Neural cell (in vitro differentiated cells): ENCODE measurements at regions not wholly inside any gene's neighbourhood (a gene's known extent, or its start where the extent isn't known, plus 50 kb on each side); places are given as distances from the start of the nearest gene placed in this dataset.

Experiments
- H2AFZ ChIP-seq: fragments of 200-600, 300-800 bp; sonication (generic), shearing (Covaris generic); 2 replicates; pipeline ENCODE4 v1.6.0; 2014; ENCODE audit warnings: low read depth, mild to moderate bottlenecking, antibody characterized with exemption, low read length, moderate library complexity
- H3F3A ChIP-seq: fragments of 200-600 bp; shearing (Covaris generic); 2 replicates; pipeline ENCODE4 v1.6.1; 2016; ENCODE audit warnings: mild to moderate bottlenecking, moderate library complexity, mixed read lengths, antibody characterized with exemption, low read length; ENCODE audit not compliant: insufficient read depth, poor library complexity, severe bottlenecking
- H3K27ac ChIP-seq: fragments of 200-600, 300-800 bp; sonication (generic), shearing (Covaris generic); 2 replicates; pipeline ENCODE4 v1.5.1; 2014; ENCODE audit warnings: mild to moderate bottlenecking, low read length, moderate library complexity
- H3K27me3 ChIP-seq: fragments of 300-800, 200-600 bp; sonication (generic), shearing (Covaris generic); 2 replicates; pipeline ENCODE4 v1.6.0; 2014; ENCODE audit warnings: mild to moderate bottlenecking, low read depth, low read length, moderate library complexity; ENCODE audit not compliant: insufficient read depth
- H3K36me3 ChIP-seq: fragments of 300-800, 200-600 bp; sonication (generic), shearing (Covaris generic); 2 replicates; pipeline ENCODE4 v1.5.1; 2014; ENCODE audit warnings: mild to moderate bottlenecking, antibody characterized with exemption, low read length, moderate library complexity; ENCODE audit not compliant: insufficient read depth
- H3K4me2 ChIP-seq: fragments of 300-800, 200-600 bp; sonication (generic), shearing (Covaris generic); 2 replicates; pipeline ENCODE4 v1.6.0; 2014; ENCODE audit warnings: mild to moderate bottlenecking, low read length
- H3K4me3 ChIP-seq: fragments of 300-800, 200-600 bp; sonication (generic), shearing (Covaris generic); 2 replicates; pipeline ENCODE4 v1.5.1; 2014; ENCODE audit warnings: mild to moderate bottlenecking, low read length, moderate library complexity
- H3K79me2 ChIP-seq: fragments of 200-600 bp; shearing (Covaris generic); replicated peaks from 2 replicates; pipeline ENCODE4 v1.6.0; 2014; ENCODE audit warnings: mild to moderate bottlenecking, low read length, moderate library complexity; ENCODE audit not compliant: insufficient read depth
- H3K9ac ChIP-seq: fragments of 300-800, 200-600 bp; sonication (generic), shearing (Covaris generic); 2 replicates; pipeline ENCODE4 v1.6.1; 2016; ENCODE audit warnings: mild to moderate bottlenecking, low read length, mixed read lengths
- H3K9me2 ChIP-seq: fragments of 200-600 bp; shearing (Covaris generic); 2 replicates; pipeline ENCODE4 v1.6.1; 2016; ENCODE audit warnings: mild to moderate bottlenecking, low read length, mixed read lengths; ENCODE audit not compliant: insufficient read depth
- H3K9me3 ChIP-seq: fragments of 200-600, 300-800 bp; sonication (generic), shearing (Covaris generic); 2 replicates; pipeline ENCODE4 v1.6.1; 2016; ENCODE audit warnings: mild to moderate bottlenecking, mixed run types, low read length, moderate library complexity, mixed read lengths
- H4K20me1 ChIP-seq: fragments of 200-600 bp; shearing (Covaris generic); 2 replicates; pipeline ENCODE4 v1.6.1; 2016; ENCODE audit warnings: mild to moderate bottlenecking, mixed run types; ENCODE audit not compliant: insufficient read depth
- EP300 ChIP-seq: fragments of 450-650 bp; conservative IDR thresholded peaks from 2 replicates; pipeline ENCODE4 v1.6.1; 2014; ENCODE audit warnings: antibody characterized with exemption, mild to moderate bottlenecking, moderate library complexity; ENCODE audit not compliant: poor library complexity, severe bottlenecking
- EZH2 ChIP-seq: fragments of 200-600, 300-800 bp; shearing (Covaris generic), sonication (generic); IDR thresholded peaks from 2 replicates; pipeline ENCODE4 v1.6.1; 2014; ENCODE audit warnings: antibody characterized with exemption, low read length, borderline replicate concordance, mild to moderate bottlenecking; ENCODE audit not compliant: insufficient read depth, poor library complexity, severe bottlenecking
- MXI1 ChIP-seq: fragments of 450-650 bp; conservative IDR thresholded peaks from 2 replicates; pipeline ENCODE4 v1.6.1; 2014; ENCODE audit warnings: antibody characterized with exemption, mild to moderate bottlenecking; ENCODE audit not compliant: poor library complexity, severe bottlenecking
- POLR2AphosphoS5 ChIP-seq: IDR thresholded peaks from 2 replicates; pipeline ENCODE4 v1.6.1; 2012
- RAD21 ChIP-seq: fragments of 450-650 bp; conservative IDR thresholded peaks from 2 replicates; pipeline ENCODE4 v1.6.1; 2014; ENCODE audit warnings: antibody characterized with exemption, mild to moderate bottlenecking, moderate library complexity
- REST ChIP-seq: IDR thresholded peaks from 2 replicates; pipeline ENCODE4 v1.6.1; 2012; ENCODE audit warnings: borderline replicate concordance
- SMC3 ChIP-seq: fragments of 450-650 bp; conservative IDR thresholded peaks from 2 replicates; pipeline ENCODE4 v1.6.1; 2014; ENCODE audit warnings: antibody characterized with exemption, mild to moderate bottlenecking, moderate library complexity; ENCODE audit not compliant: poor library complexity
- TAF1 ChIP-seq: IDR thresholded peaks from 2 replicates; pipeline ENCODE4 v1.6.1; 2012; ENCODE audit warnings: low read depth
- TF ChIP-seq, protein P1 (sequence below): fragments of 450-650 bp; IDR thresholded peaks from 2 replicates; pipeline ENCODE4 v1.5.1; 2014; ENCODE audit warnings: antibody characterized with exemption, mild to moderate bottlenecking, moderate library complexity; ENCODE audit not compliant: poor library complexity, severe bottlenecking

- Histone ChIP-seq H3K9ac (no peak overlapping the region), H3K4me3 (no peak overlapping the region), H3K4me2 (no peak overlapping the region), H3K79me2 (no peaks in the 10 kb centered on the region), H3K27ac (no peak overlapping the region), H2AFZ (no peak overlapping the region), H3F3A (no peaks in the 10 kb centered on the region), H4K20me1 (no peaks in the 10 kb centered on the region), H3K36me3 (no peaks in the 10 kb centered on the region), H3K9me2 (no peaks in the 10 kb centered on the region), H3K27me3 (no peaks in the 10 kb centered on the region), H3K9me3 (no peaks in the 10 kb centered on the region)
- TF ChIP-seq SMC3 (no peak), RAD21 (no peak), EP300 (no peak), MXI1 (no peak), EZH2 (no peak), POLR2AphosphoS5 (no peak), REST (no peak), TAF1 (no peak)
- TF ChIP-seq, protein P1, sequence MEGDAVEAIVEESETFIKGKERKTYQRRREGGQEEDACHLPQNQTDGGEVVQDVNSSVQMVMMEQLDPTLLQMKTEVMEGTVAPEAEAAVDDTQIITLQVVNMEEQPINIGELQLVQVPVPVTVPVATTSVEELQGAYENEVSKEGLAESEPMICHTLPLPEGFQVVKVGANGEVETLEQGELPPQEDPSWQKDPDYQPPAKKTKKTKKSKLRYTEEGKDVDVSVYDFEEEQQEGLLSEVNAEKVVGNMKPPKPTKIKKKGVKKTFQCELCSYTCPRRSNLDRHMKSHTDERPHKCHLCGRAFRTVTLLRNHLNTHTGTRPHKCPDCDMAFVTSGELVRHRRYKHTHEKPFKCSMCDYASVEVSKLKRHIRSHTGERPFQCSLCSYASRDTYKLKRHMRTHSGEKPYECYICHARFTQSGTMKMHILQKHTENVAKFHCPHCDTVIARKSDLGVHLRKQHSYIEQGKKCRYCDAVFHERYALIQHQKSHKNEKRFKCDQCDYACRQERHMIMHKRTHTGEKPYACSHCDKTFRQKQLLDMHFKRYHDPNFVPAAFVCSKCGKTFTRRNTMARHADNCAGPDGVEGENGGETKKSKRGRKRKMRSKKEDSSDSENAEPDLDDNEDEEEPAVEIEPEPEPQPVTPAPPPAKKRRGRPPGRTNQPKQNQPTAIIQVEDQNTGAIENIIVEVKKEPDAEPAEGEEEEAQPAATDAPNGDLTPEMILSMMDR: no peak
Measured at GRCh38 chr6:11366934-11367637, 134.6 kb upstream of the NEDD9 start.

DNA sequence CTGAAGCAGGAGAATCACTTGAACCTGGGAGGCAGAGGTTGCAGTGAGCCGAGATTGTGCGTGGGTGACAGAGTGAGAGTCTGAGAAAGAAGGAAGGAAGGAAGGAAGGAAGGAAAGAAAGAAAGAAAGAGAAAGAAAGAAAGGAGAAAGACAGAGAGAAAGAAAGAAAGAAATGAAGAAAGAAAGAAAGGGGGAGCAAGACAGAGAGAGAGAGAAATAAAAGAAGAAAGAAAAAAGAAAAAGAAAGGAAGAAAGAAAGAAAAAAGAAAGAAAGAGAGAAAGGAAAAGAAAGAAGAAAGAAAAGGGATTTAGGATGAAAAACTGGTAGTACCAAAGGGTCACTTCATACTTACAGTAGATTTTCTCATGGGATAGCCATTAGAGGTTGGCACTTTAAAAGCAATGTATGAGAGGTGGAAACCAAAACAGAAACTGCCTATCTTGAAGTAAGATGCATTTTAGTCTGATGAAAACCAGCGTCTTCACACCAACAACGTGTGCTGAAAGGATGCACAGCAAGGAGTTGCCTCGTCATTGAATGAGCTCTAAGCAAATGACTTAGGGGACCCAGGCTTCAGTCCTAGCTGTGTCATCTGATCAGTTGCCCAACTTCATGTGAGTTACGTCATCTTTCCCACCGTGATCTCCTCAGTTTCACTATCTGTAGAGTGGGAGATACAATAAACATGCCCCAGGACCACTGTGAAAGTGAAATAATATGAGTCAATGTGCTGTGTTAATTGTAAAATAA lies 133.9 kb upstream of the NEDD9 start:
- Histone ChIP-seq H4K20me1 (no peaks in the 10 kb centered on the region), H3K27me3 (no peaks in the 10 kb centered on the region), H3F3A (no peaks in the 10 kb centered on the region), H3K4me2 (no peak overlapping the region), H3K9ac (no peak overlapping the region), H2AFZ (no peak overlapping the region), H3K36me3 (no peaks in the 10 kb centered on the region), H3K79me2 (no peaks in the 10 kb centered on the region), H3K9me3 (no peaks in the 10 kb centered on the region), H3K27ac (no peak overlapping the region), H3K4me3 (no peak overlapping the region), H3K9me2 (no peaks in the 10 kb centered on the region)
- no peak for TF ChIP-seq EP300
- TF ChIP-seq RAD21: no peak
- no peak for TF ChIP-seq MXI1
- TF ChIP-seq EZH2: no peak
- no peak for TF ChIP-seq TAF1
- TF ChIP-seq POLR2AphosphoS5: no peak
- TF ChIP-seq, protein P1: no peak
- no peak for TF ChIP-seq SMC3
- no peak for TF ChIP-seq REST
